GM23248 (cell line): ENCODE measurements at regions not wholly inside any gene's neighbourhood (a gene's known extent, or its start where the extent isn't known, plus 50 kb on each side); places are given as distances from the start of the nearest gene placed in this dataset.

Experiments
- EZH2 ChIP-seq: fragments of 200-600 bp; sonication (generic); IDR thresholded peaks from 2 replicates; pipeline ENCODE4 v1.6.1; 2018; ENCODE audit warnings: antibody characterized with exemption, mild to moderate bottlenecking; ENCODE audit not compliant: insufficient read depth, poor library complexity, severe bottlenecking
- EZH2phosphoT487 ChIP-seq: fragments of 200-600 bp; sonication (generic); IDR thresholded peaks from 2 replicates; pipeline ENCODE4 v1.6.1; 2018; ENCODE audit warnings: antibody characterized with exemption, moderate library complexity, mild to moderate bottlenecking, low read depth; ENCODE audit not compliant: insufficient read depth

GRCh38 chr4:175103403-175103802, 185.2 kb downstream of the ADAM29 start:
- TF ChIP-seq EZH2, result no peak
- TF ChIP-seq EZH2phosphoT487, result no peak
